Stimulated activated CD8-positive, alpha-beta memory T cell treated with anti-CD3 and anti-CD28 coated beads, Interleukin-15, amount 100 ng/mL, for 48 hours (primary cell): ENCODE measurements at regions not wholly inside any gene's neighbourhood (a gene's known extent, or its start where the extent isn't known, plus 50 kb on each side); places are given as distances from the start of the nearest gene placed in this dataset.
"Not testable (repeated sequence)": the region's sequence is repeated elsewhere in the genome, so short reads cannot be mapped to it uniquely, and the experiment has no call there.

Experiments
- DNase-seq, 2 donors: peaks; one replicate each; pipeline ENCODE4 v3.0.0-alpha.2; 2020; ENCODE audit warnings: low read depth in 2 of 2

GRCh38 chr16:5768445-5768844, 670.9 kb upstream of the EEF2KMT start:
- no peak for DNase-seq

- no peak for DNase-seq
Observed at GRCh38 chr16:5763176-5763575, 665.6 kb upstream of the EEF2KMT start.

- DNase-seq = no peak
Observed at GRCh38 chr16:5762362-5762761, 664.8 kb upstream of the EEF2KMT start.

- no peak for DNase-seq
Observed at GRCh38 chr16:5761592-5761991, 664.0 kb upstream of the EEF2KMT start.

GRCh38 chr16:5758281-5758680, 660.7 kb upstream of the EEF2KMT start:
- no peak for DNase-seq

- DNase-seq = no peak
Observed at GRCh38 chr16:5756969-5757368, 659.4 kb upstream of the EEF2KMT start.

- no peak for DNase-seq
Observed at GRCh38 chr16:5753381-5753780, 655.8 kb upstream of the EEF2KMT start.

- no peak for DNase-seq
Observed at GRCh38 chr16:5751216-5751615, 653.6 kb upstream of the EEF2KMT start.

GRCh38 chr16:5750439-5750838, 652.8 kb upstream of the EEF2KMT start:
- not testable (repeated sequence) for DNase-seq

- DNase-seq = no peak
Observed at GRCh38 chr16:5738586-5738985, 641.0 kb upstream of the EEF2KMT start.

- DNase-seq = no peak
Observed at GRCh38 chr16:5736209-5736930, 638.8 kb upstream of the EEF2KMT start.

GRCh38 chr16:5735444-5735843, 637.8 kb upstream of the EEF2KMT start:
- no peak for DNase-seq

- no peak for DNase-seq
Observed at GRCh38 chr16:5730783-5731182, 633.2 kb upstream of the EEF2KMT start.

GRCh38 chr16:5722116-5722619, 624.6 kb upstream of the EEF2KMT start:
- no peak for DNase-seq

- DNase-seq = no peak
Observed at GRCh38 chr16:5715155-5715554, 617.6 kb upstream of the EEF2KMT start.

GRCh38 chr16:5709889-5710288, 612.3 kb upstream of the EEF2KMT start:
- no peak for DNase-seq

GRCh38 chr16:5706211-5706610, 608.6 kb upstream of the EEF2KMT start:
- no peak for DNase-seq

- no peak for DNase-seq
Observed at GRCh38 chr16:5704271-5704670, 606.7 kb upstream of the EEF2KMT start.

- no peak for DNase-seq
Observed at GRCh38 chr16:5693426-5693825, 595.8 kb upstream of the EEF2KMT start.

- DNase-seq = no peak
Observed at GRCh38 chr16:5681966-5682365, 584.4 kb upstream of the EEF2KMT start.

GRCh38 chr16:5678371-5678770, 580.8 kb upstream of the EEF2KMT start:
- DNase-seq = no peak

- no peak for DNase-seq
Observed at GRCh38 chr16:5671421-5671820, 573.8 kb upstream of the EEF2KMT start.

GRCh38 chr16:5670198-5670597, 572.6 kb upstream of the EEF2KMT start:
- no peak for DNase-seq

- no peak for DNase-seq
Observed at GRCh38 chr16:5668553-5668952, 571.0 kb upstream of the EEF2KMT start.
